Right lobe of liver (tissue), 6 donors: ENCODE measurements at regions not wholly inside any gene's neighbourhood (a gene's known extent, or its start where the extent isn't known, plus 50 kb on each side); places are given as distances from the start of the nearest gene placed in this dataset.

Experiments used
- ATAC-seq, 4 donors: fragments of 200-7000 bp; cut with Tn5 transposase; one replicate each; pipeline ENCODE4 v1.9.1; 2020; ENCODE audit warnings: mild to moderate bottlenecking in 4 of 4, moderate library complexity in 4 of 4
- DNase-seq, 3 donors: peaks; one replicate each; pipeline ENCODE4 v3.0.0-alpha.2; 2020
- H3K27ac ChIP-seq, 3 donors: fragments of 200-600 bp; one replicate each; pipeline ENCODE4 v1.8.0; 2022
- H3K27me3 ChIP-seq, 2 donors: fragments of 200-600 bp; one replicate each; pipeline ENCODE4 v1.8.0; 2022
- H3K36me3 ChIP-seq, 4 donors: fragments of 200-600 bp; sonication (generic) in 1 of 4; one replicate each; pipeline versions ENCODE4 v1.5.1 to v1.8.0; 2017 to 2022; ENCODE audit warnings: control low read depth in 1 of 4
- H3K4me1 ChIP-seq, 4 donors: fragments of 200-600 bp; sonication (generic) in 1 of 4; one replicate each; pipeline versions ENCODE4 v1.5.1 to v1.8.0; 2017 to 2022; ENCODE audit warnings: control low read depth in 1 of 4
- H3K4me3 ChIP-seq, 3 donors: fragments of 200-600 bp; one replicate each; pipeline ENCODE4 v1.8.0; 2022
- H3K9me3 ChIP-seq, 4 donors: fragments of 200-600 bp; sonication (generic) in 1 of 4; one replicate each; pipeline versions ENCODE4 v1.5.1 to v1.8.0; 2017 to 2022; ENCODE audit warnings: control low read depth in 1 of 4
- POLR2A ChIP-seq: fragments of 450-650 bp; IDR thresholded peaks from one replicate; pipeline ENCODE4 v1.6.1; 2017; ENCODE audit warnings: antibody characterized with exemption, mild to moderate bottlenecking
- WGBS: methylation state at CpG from one replicate; pipeline ENCODE4 v1.1.6; 2018; ENCODE audit warnings: low coverage, low lambda C conversion rate; ENCODE audit not compliant: insufficient coverage; ENCODE audit errors: missing lambda C conversion rate; 5-methylcytosine and 5-hydroxymethylcytosine counted together
- intact Hi-C, 2 donors: fragments of 100-400 bp; cut with DNase I; formaldehyde crosslinking; loops; one replicate each; pipeline versions ENCODE4 v1.11.2 to v1.14.1; 2022
- small RNA-seq, 2 experiments: library from RNA; depleted of rRNA; stranded (forward); fragments of <200 nt; gene quantifications; one replicate each; pipeline ENCODE3, GENCODE V24; 2016
- TF ChIP-seq, protein P1 (sequence below), 4 donors: fragments of 200-600 bp in 3 of 4; fragments of 450-650 bp in 1 of 4; IDR thresholded peaks; one replicate each; pipeline versions ENCODE4 v1.5.1 to v1.8.0; 2016 to 2022; ENCODE audit warnings: antibody characterized with exemption in 4 of 4, mild to moderate bottlenecking in 2 of 4
- donor health status: DM: no; HTN: yes; CAD: no.
- donor health status: DM: no; HTN: no; CAD: no.
- donor health status: DM: no; HTN: no; CAD: no.
- donor health status: DM: no; HTN: yes; CAD: no.
- donor health status: DM: no; HTN: yes; CAD: no.

GRCh38 chr18:6677086-6677485 is 52.4 kb upstream of the ARHGAP28 start:
- ATAC-seq (no peak), DNase-seq (no peak)
- Histone ChIP-seq H3K27ac (no peak overlapping the region), H3K27me3 (no peaks in the 10 kb centered on the region), H3K4me1 (no peaks in the 10 kb centered on the region), H3K36me3 (no peaks in the 10 kb centered on the region), H3K9me3 (no peaks in the 10 kb centered on the region), H3K4me3 (no peak overlapping the region)
- intact Hi-C loops, result no loop called here
- 74% methylated on average over 2 of the region's 2 CpGs for WGBS
- no peak for TF ChIP-seq POLR2A
- TF ChIP-seq, protein P1, sequence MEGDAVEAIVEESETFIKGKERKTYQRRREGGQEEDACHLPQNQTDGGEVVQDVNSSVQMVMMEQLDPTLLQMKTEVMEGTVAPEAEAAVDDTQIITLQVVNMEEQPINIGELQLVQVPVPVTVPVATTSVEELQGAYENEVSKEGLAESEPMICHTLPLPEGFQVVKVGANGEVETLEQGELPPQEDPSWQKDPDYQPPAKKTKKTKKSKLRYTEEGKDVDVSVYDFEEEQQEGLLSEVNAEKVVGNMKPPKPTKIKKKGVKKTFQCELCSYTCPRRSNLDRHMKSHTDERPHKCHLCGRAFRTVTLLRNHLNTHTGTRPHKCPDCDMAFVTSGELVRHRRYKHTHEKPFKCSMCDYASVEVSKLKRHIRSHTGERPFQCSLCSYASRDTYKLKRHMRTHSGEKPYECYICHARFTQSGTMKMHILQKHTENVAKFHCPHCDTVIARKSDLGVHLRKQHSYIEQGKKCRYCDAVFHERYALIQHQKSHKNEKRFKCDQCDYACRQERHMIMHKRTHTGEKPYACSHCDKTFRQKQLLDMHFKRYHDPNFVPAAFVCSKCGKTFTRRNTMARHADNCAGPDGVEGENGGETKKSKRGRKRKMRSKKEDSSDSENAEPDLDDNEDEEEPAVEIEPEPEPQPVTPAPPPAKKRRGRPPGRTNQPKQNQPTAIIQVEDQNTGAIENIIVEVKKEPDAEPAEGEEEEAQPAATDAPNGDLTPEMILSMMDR (IDR thresholded peaks at IDR 0.05), result no peak

- Histone ChIP-seq H3K9me3 (no peaks in the 10 kb centered on the region), H3K27me3 (no peaks in the 10 kb centered on the region), H3K27ac (no peak overlapping the region), H3K4me1 (no peaks in the 10 kb centered on the region), H3K4me3 (no peak overlapping the region), H3K36me3 (no peaks in the 10 kb centered on the region)
- ATAC-seq (no peak), DNase-seq (no peak)
- intact Hi-C loops, result no loop called here
- TF ChIP-seq, protein P1 (IDR thresholded peaks at IDR 0.05), result no peak
- TF ChIP-seq POLR2A, result no peak
- WGBS, result 31% methylated on average over 4 of the region's 4 CpGs
Observed at GRCh38 chr18:6679201-6679600, 50.3 kb upstream of the ARHGAP28 start.

Small RNA genes lying in the stretch of these regions (small RNA-seq; reads per million reads assigned to genes)
- gene RN7SL282P, result 0 to 0.10 reads per million in 2 experiments
